Mesendoderm (in vitro differentiated cells): ENCODE measurements at regions not wholly inside any gene's neighbourhood (a gene's known extent, or its start where the extent isn't known, plus 50 kb on each side); places are given as distances from the start of the nearest gene placed in this dataset.

Source experiments
- DNase-seq: peaks from one replicate; pipeline ENCODE4 v3.0.0; 2013
- H2AK5ac ChIP-seq: 2 replicates; pipeline ENCODE4 v1.6.1; 2013; ENCODE audit warnings: low read length, inconsistent platforms
- H2BK120ac ChIP-seq: 2 replicates; pipeline ENCODE4 v1.6.1; 2013; ENCODE audit warnings: low read depth, mild to moderate bottlenecking, low read length, moderate library complexity, mixed read lengths
- H2BK15ac ChIP-seq: replicated peaks from 2 replicates; pipeline ENCODE4 v1.6.1; 2013; ENCODE audit warnings: low read depth, mild to moderate bottlenecking, moderate library complexity
- H2BK5ac ChIP-seq: 2 replicates; pipeline ENCODE4 v1.6.1; 2013; ENCODE audit warnings: low read length, inconsistent platforms
- H3K18ac ChIP-seq: 2 replicates; pipeline ENCODE4 v1.6.1; 2013; ENCODE audit warnings: mild to moderate bottlenecking, low read length, mixed read lengths
- H3K23ac ChIP-seq: one replicate; pipeline ENCODE4 v1.6.1; 2013; ENCODE audit warnings: low read length
- H3K27ac ChIP-seq: 2 replicates; pipeline ENCODE4 v1.5.1; 2013; ENCODE audit warnings: low read depth, mild to moderate bottlenecking, inconsistent platforms, low read length, moderate library complexity
- H3K27me3 ChIP-seq: 2 replicates; pipeline ENCODE4 v1.6.1; 2013; ENCODE audit warnings: low read length, control low read depth, mild to moderate bottlenecking, inconsistent platforms; ENCODE audit not compliant: insufficient read depth, poor library complexity
- H3K36me3 ChIP-seq: 2 replicates; pipeline ENCODE4 v1.6.1; 2013; ENCODE audit warnings: low read length, inconsistent platforms; ENCODE audit not compliant: control insufficient read depth, insufficient read depth
- H3K4ac ChIP-seq: one replicate; pipeline ENCODE4 v1.6.1; 2013; ENCODE audit warnings: low read depth, mild to moderate bottlenecking, low read length, moderate library complexity
- H3K4me1 ChIP-seq: 2 replicates; pipeline ENCODE4 v1.6.1; 2013; ENCODE audit warnings: low read depth, low read length, inconsistent platforms; ENCODE audit not compliant: control insufficient read depth
- H3K4me2 ChIP-seq: 2 replicates; pipeline ENCODE4 v1.6.1; 2013; ENCODE audit warnings: low read length
- H3K4me3 ChIP-seq: 2 replicates; pipeline ENCODE4 v1.5.1; 2013; ENCODE audit warnings: mild to moderate bottlenecking, low read length
- H3K56ac ChIP-seq: one replicate; pipeline ENCODE4 v1.6.1; 2013; ENCODE audit warnings: low read length
- H3K79me1 ChIP-seq: 2 replicates; pipeline ENCODE4 v1.6.1; 2013; ENCODE audit warnings: low read length, inconsistent platforms
- H3K79me2 ChIP-seq: 2 replicates; pipeline ENCODE4 v1.6.1; 2013; ENCODE audit warnings: mild to moderate bottlenecking, low read length; ENCODE audit not compliant: control insufficient read depth, insufficient read depth
- H3K9ac ChIP-seq: 2 replicates; pipeline ENCODE4 v1.6.1; 2013; ENCODE audit warnings: low read length, inconsistent platforms
- H4K5ac ChIP-seq: one replicate; pipeline ENCODE4 v1.6.1; 2013; ENCODE audit warnings: low read length
- H4K8ac ChIP-seq: one replicate; pipeline ENCODE4 v1.6.1; 2013; ENCODE audit warnings: low read depth, mild to moderate bottlenecking, control low read depth, low read length, moderate library complexity
- WGBS: extraction: QIAGEN DNeasy Blood & Tissue Kit; methylation state at CpG from one replicate; pipeline ENCODE4 v1.1.7; 2013; ENCODE audit warnings: low lambda C conversion rate, missing lambda C conversion rate; ENCODE audit not compliant: insufficient coverage; ENCODE audit errors: extremely low coverage; 5-methylcytosine and 5-hydroxymethylcytosine counted together

DNA sequence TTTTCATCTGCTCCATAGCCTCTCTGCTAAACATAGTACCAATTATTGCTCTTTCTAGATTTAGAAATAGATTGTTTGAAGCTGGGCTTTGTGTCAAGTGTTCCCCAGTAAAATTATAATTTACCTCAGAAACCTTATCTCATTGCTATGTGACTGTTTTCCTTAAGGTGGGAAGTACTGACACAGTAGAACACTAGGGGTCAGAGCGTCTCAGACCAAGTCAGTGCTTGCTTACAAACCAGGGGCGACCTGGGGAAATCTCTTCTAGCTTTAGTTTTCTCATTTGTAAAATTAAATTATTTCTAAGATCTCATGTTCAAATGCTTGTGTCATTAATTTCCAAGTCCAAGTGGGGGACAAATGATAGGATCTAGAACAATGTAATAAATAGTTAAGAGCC is 360.4 kb downstream of the RAPGEF2 start:
- WGBS = no CpG with 5 or more reads among the region's 2 CpGs

DNA sequence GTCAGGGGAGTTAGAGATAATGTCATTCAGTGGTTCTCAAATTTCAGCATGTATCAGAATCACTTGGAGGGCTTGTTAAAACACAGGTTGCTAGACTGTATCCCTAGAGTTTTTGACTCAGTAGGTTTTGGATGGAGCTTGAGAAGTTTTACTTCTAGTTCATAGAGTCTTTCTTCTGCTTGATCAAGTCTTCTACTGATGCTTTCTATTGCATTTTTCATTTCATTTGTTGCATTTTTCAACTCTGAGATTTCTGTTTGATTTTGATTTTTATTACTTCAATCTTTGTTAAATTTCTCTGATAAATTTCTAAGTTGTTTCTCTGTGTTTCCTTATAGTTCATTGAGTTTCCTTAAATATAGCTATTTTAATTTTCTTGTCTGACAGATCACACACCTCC is 361.4 kb downstream of the RAPGEF2 start:
- H3K36me3 ChIP-seq = no peaks in the 10 kb centered on the region
- no peak overlapping the region for H3K23ac ChIP-seq
- no peak for DNase-seq
- no peak overlapping the region for H2BK15ac ChIP-seq
- H3K4me3 ChIP-seq = no peak overlapping the region
- no peak overlapping the region for H3K4me2 ChIP-seq
- no peak overlapping the region for H3K9ac ChIP-seq
- H4K5ac ChIP-seq = no peak overlapping the region
- no peaks in the 10 kb centered on the region for H3K4me1 ChIP-seq
- no peak overlapping the region for H3K18ac ChIP-seq
- no peak overlapping the region for H2AK5ac ChIP-seq
- no peak overlapping the region for H3K56ac ChIP-seq
- no peak overlapping the region for H2BK5ac ChIP-seq
- no peaks in the 10 kb centered on the region for H3K79me2 ChIP-seq
- H3K79me1 ChIP-seq = no peaks in the 10 kb centered on the region
- H3K27me3 ChIP-seq = no peaks in the 10 kb centered on the region
- H3K4ac ChIP-seq = no peak overlapping the region
- no peak overlapping the region for H4K8ac ChIP-seq
- no peak overlapping the region for H2BK120ac ChIP-seq
- no peak overlapping the region for H3K27ac ChIP-seq

More for the DNA sequence above, 360.4 kb downstream of the RAPGEF2 start:
- no peak overlapping the region for H3K23ac ChIP-seq
- no peak overlapping the region for H4K8ac ChIP-seq
- H2BK15ac ChIP-seq = no peak overlapping the region
- no peaks in the 10 kb centered on the region for H3K79me1 ChIP-seq
- no peaks in the 10 kb centered on the region for H3K27me3 ChIP-seq
- H2AK5ac ChIP-seq = no peak overlapping the region
- H3K18ac ChIP-seq = no peak overlapping the region
- no peaks in the 10 kb centered on the region for H3K36me3 ChIP-seq
- no peak overlapping the region for H3K4me2 ChIP-seq
- no peak overlapping the region for H3K9ac ChIP-seq
- H3K4ac ChIP-seq = no peak overlapping the region
- H3K79me2 ChIP-seq = no peaks in the 10 kb centered on the region
- H2BK120ac ChIP-seq = no peak overlapping the region
- peak; percentile 42 for DNase-seq
- no peak overlapping the region for H3K4me3 ChIP-seq
- H4K5ac ChIP-seq = no peak overlapping the region
- no peak overlapping the region for H3K27ac ChIP-seq
- H3K56ac ChIP-seq = no peak overlapping the region
- H2BK5ac ChIP-seq = no peak overlapping the region
- no peaks in the 10 kb centered on the region for H3K4me1 ChIP-seq

DNA sequence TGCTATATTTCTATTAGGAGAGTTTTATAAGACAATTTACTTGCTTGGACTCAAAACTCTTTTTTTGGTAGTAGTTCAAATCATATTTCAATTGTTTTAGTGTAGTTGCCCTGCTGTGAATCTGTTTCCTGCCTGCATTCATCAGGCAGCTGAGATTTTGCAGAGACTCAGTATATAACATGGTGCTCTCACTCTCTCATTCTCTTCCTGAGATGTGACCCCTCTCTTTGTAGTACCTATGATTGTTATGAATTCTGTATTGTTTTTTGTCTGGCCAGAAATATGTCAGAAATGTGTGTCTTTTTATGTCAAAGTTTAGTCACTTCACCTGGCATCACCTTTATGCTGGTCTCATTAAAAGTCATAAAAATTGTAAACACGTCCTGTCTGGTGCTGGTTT is 374.0 kb downstream of the RAPGEF2 start:
- H3K27ac ChIP-seq = no peak overlapping the region
- WGBS = no CpG with 5 or more reads among the region's 1 CpG
- no peak overlapping the region for H2BK5ac ChIP-seq
- H3K23ac ChIP-seq = no peak overlapping the region
- no peak overlapping the region for H3K56ac ChIP-seq
- no peak overlapping the region for H3K18ac ChIP-seq
- no peak overlapping the region for H2BK15ac ChIP-seq
- no peak overlapping the region for H4K5ac ChIP-seq
- H3K27me3 ChIP-seq = no peaks in the 10 kb centered on the region
- no peak overlapping the region for H3K4me3 ChIP-seq
- H3K4ac ChIP-seq = no peak overlapping the region
- H3K79me1 ChIP-seq = no peaks in the 10 kb centered on the region
- H3K4me1 ChIP-seq = no peaks in the 10 kb centered on the region
- H3K36me3 ChIP-seq = no peaks in the 10 kb centered on the region
- no peak for DNase-seq
- H2AK5ac ChIP-seq = no peak overlapping the region
- no peak overlapping the region for H3K4me2 ChIP-seq
- H2BK120ac ChIP-seq = no peak overlapping the region
- no peak overlapping the region for H4K8ac ChIP-seq
- H3K79me2 ChIP-seq = no peaks in the 10 kb centered on the region
- H3K9ac ChIP-seq = no peak overlapping the region

DNA sequence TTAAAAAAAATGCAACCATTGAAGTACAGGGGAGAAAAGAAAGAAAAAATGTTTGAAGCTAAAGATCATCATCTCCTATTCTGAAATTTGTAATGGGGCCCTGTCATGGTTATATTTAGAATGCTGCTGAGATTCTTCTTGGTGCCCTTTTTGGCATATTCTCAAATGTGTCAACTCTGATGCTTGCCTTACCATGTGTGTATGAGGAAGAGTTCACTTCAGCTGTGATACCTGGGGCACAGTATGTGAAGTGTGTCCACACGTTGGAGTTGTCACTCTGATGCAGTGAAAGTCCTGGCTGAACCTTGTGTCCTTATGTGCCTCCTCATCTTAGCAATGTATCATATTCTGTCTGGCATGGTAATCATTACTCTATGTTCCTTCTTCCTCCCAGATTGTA is 377.9 kb downstream of the RAPGEF2 start:
- no peak overlapping the region for H3K4ac ChIP-seq
- H3K27ac ChIP-seq = no peak overlapping the region
- H3K4me2 ChIP-seq = no peak overlapping the region
- H3K56ac ChIP-seq = no peak overlapping the region
- no peaks in the 10 kb centered on the region for H3K79me2 ChIP-seq
- no peaks in the 10 kb centered on the region for H3K27me3 ChIP-seq
- H3K18ac ChIP-seq = no peak overlapping the region
- no peaks in the 10 kb centered on the region for H3K36me3 ChIP-seq
- no CpG with 5 or more reads among the region's 1 CpG for WGBS
- H2AK5ac ChIP-seq = no peak overlapping the region
- H2BK5ac ChIP-seq = no peak overlapping the region
- no peak overlapping the region for H3K4me3 ChIP-seq
- H2BK120ac ChIP-seq = no peak overlapping the region
- H3K79me1 ChIP-seq = no peaks in the 10 kb centered on the region
- no peak overlapping the region for H4K8ac ChIP-seq
- H3K23ac ChIP-seq = no peak overlapping the region
- H2BK15ac ChIP-seq = no peak overlapping the region
- no peaks in the 10 kb centered on the region for H3K4me1 ChIP-seq
- DNase-seq = no peak
- no peak overlapping the region for H4K5ac ChIP-seq
- no peak overlapping the region for H3K9ac ChIP-seq

DNA sequence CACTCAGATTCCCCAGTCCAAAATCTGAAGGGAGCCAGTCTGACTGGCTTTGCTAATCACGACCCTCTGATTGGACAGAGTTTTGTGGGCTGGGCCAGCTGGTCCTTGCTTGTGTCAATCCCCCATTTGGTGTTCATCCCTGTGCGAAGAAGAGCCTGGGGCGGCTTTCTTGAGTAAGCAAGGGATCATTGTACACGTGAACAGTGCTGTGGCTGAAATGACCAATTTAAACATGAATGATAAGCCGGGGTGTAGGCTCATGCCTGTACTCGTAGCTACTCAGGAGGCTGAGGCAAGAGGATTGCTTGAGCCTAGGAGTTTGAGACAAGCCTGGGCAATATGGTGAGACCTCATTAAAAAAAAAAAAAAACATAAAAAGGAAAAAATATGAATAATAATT is 379.1 kb downstream of the RAPGEF2 start:
- no peak overlapping the region for H3K27ac ChIP-seq
- no peak overlapping the region for H3K4ac ChIP-seq
- no peaks in the 10 kb centered on the region for H3K4me1 ChIP-seq
- H4K5ac ChIP-seq = no peak overlapping the region
- H2AK5ac ChIP-seq = no peak overlapping the region
- H3K56ac ChIP-seq = no peak overlapping the region
- no peaks in the 10 kb centered on the region for H3K79me2 ChIP-seq
- H3K9ac ChIP-seq = no peak overlapping the region
- no peaks in the 10 kb centered on the region for H3K79me1 ChIP-seq
- H2BK15ac ChIP-seq = no peak overlapping the region
- H3K4me2 ChIP-seq = no peak overlapping the region
- no peak overlapping the region for H4K8ac ChIP-seq
- WGBS = no CpG with 5 or more reads among the region's 6 CpGs
- no peaks in the 10 kb centered on the region for H3K36me3 ChIP-seq
- no peak overlapping the region for H3K23ac ChIP-seq
- H3K4me3 ChIP-seq = no peak overlapping the region
- DNase-seq = no peak
- H3K18ac ChIP-seq = no peak overlapping the region
- no peak overlapping the region for H2BK5ac ChIP-seq
- H3K27me3 ChIP-seq = no peaks in the 10 kb centered on the region
- no peak overlapping the region for H2BK120ac ChIP-seq

DNA sequence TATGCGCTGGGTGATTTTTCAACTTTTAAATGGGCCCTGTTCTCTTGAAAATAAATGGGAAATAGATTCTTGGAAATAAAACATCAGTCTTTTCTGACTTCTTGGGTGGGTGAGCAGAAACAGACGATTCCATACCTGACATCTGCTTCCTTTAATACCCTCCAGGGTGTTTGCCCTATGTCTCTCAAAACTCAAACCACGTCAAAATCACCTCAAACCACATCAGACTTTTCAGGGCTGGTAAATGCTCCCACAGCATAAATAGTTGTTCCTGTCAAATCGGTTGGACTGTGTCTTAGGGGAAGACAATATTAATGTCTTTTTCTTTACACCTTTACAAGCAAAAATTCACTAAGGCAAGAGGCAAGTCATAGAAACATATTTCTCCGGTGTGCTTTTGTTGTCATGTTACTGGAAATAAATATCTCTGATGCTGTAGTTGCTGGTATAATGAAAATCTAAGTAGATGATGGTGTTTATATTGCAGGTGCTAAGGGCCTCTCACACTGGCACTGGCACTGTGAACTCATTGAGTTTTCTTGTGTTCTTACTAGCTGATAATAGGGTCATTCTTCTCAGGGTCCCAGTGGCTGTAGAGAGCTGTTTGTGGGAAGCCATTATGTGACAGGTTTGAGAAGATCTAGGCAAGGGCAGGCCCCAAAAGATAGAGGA is 380.4 kb downstream of the RAPGEF2 start:
- H3K4me2 ChIP-seq = no peak overlapping the region
- no peak overlapping the region for H3K4me3 ChIP-seq
- WGBS = no CpG with 5 or more reads among the region's 5 CpGs
- no peaks in the 10 kb centered on the region for H3K79me1 ChIP-seq
- H2AK5ac ChIP-seq = no peak overlapping the region
- no peak overlapping the region for H3K56ac ChIP-seq
- H3K9ac ChIP-seq = no peak overlapping the region
- no peak overlapping the region for H3K18ac ChIP-seq
- no peaks in the 10 kb centered on the region for H3K36me3 ChIP-seq
- H4K5ac ChIP-seq = no peak overlapping the region
- no peaks in the 10 kb centered on the region for H3K27me3 ChIP-seq
- no peaks in the 10 kb centered on the region for H3K4me1 ChIP-seq
- H4K8ac ChIP-seq = no peak overlapping the region
- H3K79me2 ChIP-seq = no peaks in the 10 kb centered on the region
- H2BK5ac ChIP-seq = no peak overlapping the region
- H3K4ac ChIP-seq = no peak overlapping the region
- no peak overlapping the region for H3K27ac ChIP-seq
- DNase-seq = no peak
- no peak overlapping the region for H2BK15ac ChIP-seq
- H2BK120ac ChIP-seq = no peak overlapping the region
- no peak overlapping the region for H3K23ac ChIP-seq
